ENCODE measurements at regions not wholly inside any gene's neighbourhood (a gene's known extent, or its start where the extent isn't known, plus 50 kb on each side); places are given as distances from the start of the nearest gene placed in this dataset.

- in situ Hi-C loops (cut with MboI; ENCODE audit: low sequenced_read_pairs) = no loop called here
Observed at GRCh38 chr18:45168866-45169600, 446.2 kb upstream of the SLC14A2 start.

- in situ Hi-C loops (cut with MboI; ENCODE audit: low sequenced_read_pairs) = no loop called here
Observed at GRCh38 chr18:45169610-45170009, 445.7 kb upstream of the SLC14A2 start.

GRCh38 chr18:45171679-45172191 lies 443.5 kb upstream of the SLC14A2 start:
- in situ Hi-C loops (cut with MboI; ENCODE audit: low sequenced_read_pairs) = no loop called here

- in situ Hi-C loops (cut with MboI; ENCODE audit: low sequenced_read_pairs) = no loop called here
Observed at GRCh38 chr18:45173327-45173726, 441.9 kb upstream of the SLC14A2 start.

- in situ Hi-C loops (cut with MboI; ENCODE audit: low sequenced_read_pairs) = no loop called here
Observed at GRCh38 chr18:45173799-45174519, 441.3 kb upstream of the SLC14A2 start.

GRCh38 chr18:45174629-45175136 lies 440.6 kb upstream of the SLC14A2 start:
- in situ Hi-C loops (cut with MboI; ENCODE audit: low sequenced_read_pairs) = no loop called here

GRCh38 chr18:45175511-45175910 lies 439.8 kb upstream of the SLC14A2 start:
- in situ Hi-C loops (cut with MboI; ENCODE audit: low sequenced_read_pairs) = no loop called here

GRCh38 chr18:45186832-45187231 lies 428.4 kb upstream of the SLC14A2 start:
- in situ Hi-C loops (cut with MboI; ENCODE audit: low sequenced_read_pairs) = no loop called here

- in situ Hi-C loops (cut with MboI; ENCODE audit: low sequenced_read_pairs) = no loop called here
Observed at GRCh38 chr18:45191795-45192194, 423.5 kb upstream of the SLC14A2 start.

GRCh38 chr18:45197526-45197970 lies 417.7 kb upstream of the SLC14A2 start:
- in situ Hi-C loops (cut with MboI; ENCODE audit: low sequenced_read_pairs) = no loop called here

GRCh38 chr18:45198526-45198925 lies 416.8 kb upstream of the SLC14A2 start:
- in situ Hi-C loops (cut with MboI; ENCODE audit: low sequenced_read_pairs) = no loop called here

GRCh38 chr18:45201029-45201428 lies 414.2 kb upstream of the SLC14A2 start:
- in situ Hi-C loops (cut with MboI; ENCODE audit: low sequenced_read_pairs) = loop anchor here (25.0 kb wide), 1 partner anchor 289 kb away; no protein-coding TSS in a partner anchor

GRCh38 chr18:45201489-45201888 lies 413.8 kb upstream of the SLC14A2 start:
- in situ Hi-C loops (cut with MboI; ENCODE audit: low sequenced_read_pairs) = loop anchor here (25.0 kb wide), 1 partner anchor 289 kb away; no protein-coding TSS in a partner anchor

GRCh38 chr18:45202061-45202460 lies 413.2 kb upstream of the SLC14A2 start:
- in situ Hi-C loops (cut with MboI; ENCODE audit: low sequenced_read_pairs) = loop anchor here (25.0 kb wide), 1 partner anchor 290 kb away; no protein-coding TSS in a partner anchor

GRCh38 chr18:45203677-45204076 lies 411.6 kb upstream of the SLC14A2 start:
- in situ Hi-C loops (cut with MboI; ENCODE audit: low sequenced_read_pairs) = loop anchor here (25.0 kb wide), 1 partner anchor 291 kb away; no protein-coding TSS in a partner anchor

- in situ Hi-C loops (cut with MboI; ENCODE audit: low sequenced_read_pairs) = loop anchor here (25.0 kb wide), 1 partner anchor 295 kb away; no protein-coding TSS in a partner anchor
Observed at GRCh38 chr18:45207328-45207727, 407.9 kb upstream of the SLC14A2 start.

- in situ Hi-C loops (cut with MboI; ENCODE audit: low sequenced_read_pairs) = loop anchor here (25.0 kb wide), 1 partner anchor 296 kb away; no protein-coding TSS in a partner anchor
Observed at GRCh38 chr18:45208164-45208563, 407.1 kb upstream of the SLC14A2 start.

- in situ Hi-C loops (cut with MboI; ENCODE audit: low sequenced_read_pairs) = loop anchor here (25.0 kb wide), 1 partner anchor 300 kb away; no protein-coding TSS in a partner anchor
Observed at GRCh38 chr18:45212181-45213039, 402.9 kb upstream of the SLC14A2 start.

GRCh38 chr18:45213040-45213333 lies 402.3 kb upstream of the SLC14A2 start:
- in situ Hi-C loops (cut with MboI; ENCODE audit: low sequenced_read_pairs) = loop anchor here (25.0 kb wide), 1 partner anchor 301 kb away; no protein-coding TSS in a partner anchor

- in situ Hi-C loops (cut with MboI; ENCODE audit: low sequenced_read_pairs) = loop anchor here (25.0 kb wide), 1 partner anchor 306 kb away; no protein-coding TSS in a partner anchor
Observed at GRCh38 chr18:45218436-45218835, 396.8 kb upstream of the SLC14A2 start.

All from HL-60/S4 treated with phorbol 12-myristate 13-acetate at 8.2 ng/mL for 4 days and 3 days (cell line).